Activated naive CD8-positive, alpha-beta T cell treated with anti-CD3 and anti-CD28 coated beads, Interleukin-2, amount 50 U/mL, for 24 hours (primary cell): ENCODE measurements at regions not wholly inside any gene's neighbourhood (a gene's known extent, or its start where the extent isn't known, plus 50 kb on each side); places are given as distances from the start of the nearest gene placed in this dataset.
"Not testable (repeated sequence)": the region's sequence is repeated elsewhere in the genome, so short reads cannot be mapped to it uniquely, and the experiment has no call there.

ENCODE experiments used
- ATAC-seq: fragments of 150-1000 bp; cut with Tn5 transposase; one replicate; pipeline ENCODE4 v1.10.0; 2021
- DNase-seq: peaks from one replicate; pipeline ENCODE4 v3.0.0; 2021
- H3K27ac Mint-ChIP-seq: one replicate; pipeline ENCODE4 v1.8.0; 2021; ENCODE audit warnings: mild to moderate bottlenecking, mixed read lengths
- H3K27me3 Mint-ChIP-seq: one replicate; pipeline ENCODE4 v1.8.0; 2021; ENCODE audit warnings: mixed read lengths
- H3K36me3 Mint-ChIP-seq: one replicate; pipeline ENCODE4 v1.8.0; 2021; ENCODE audit warnings: low read depth, mixed read lengths
- H3K4me1 Mint-ChIP-seq: one replicate; pipeline ENCODE4 v1.8.0; 2021; ENCODE audit warnings: mixed read lengths
- H3K4me3 Mint-ChIP-seq: one replicate; pipeline ENCODE4 v1.8.0; 2021; ENCODE audit warnings: mild to moderate bottlenecking, moderate library complexity, mixed read lengths
- H3K9me3 Mint-ChIP-seq: one replicate; pipeline ENCODE4 v1.8.0; 2021; ENCODE audit warnings: mixed read lengths

DNA sequence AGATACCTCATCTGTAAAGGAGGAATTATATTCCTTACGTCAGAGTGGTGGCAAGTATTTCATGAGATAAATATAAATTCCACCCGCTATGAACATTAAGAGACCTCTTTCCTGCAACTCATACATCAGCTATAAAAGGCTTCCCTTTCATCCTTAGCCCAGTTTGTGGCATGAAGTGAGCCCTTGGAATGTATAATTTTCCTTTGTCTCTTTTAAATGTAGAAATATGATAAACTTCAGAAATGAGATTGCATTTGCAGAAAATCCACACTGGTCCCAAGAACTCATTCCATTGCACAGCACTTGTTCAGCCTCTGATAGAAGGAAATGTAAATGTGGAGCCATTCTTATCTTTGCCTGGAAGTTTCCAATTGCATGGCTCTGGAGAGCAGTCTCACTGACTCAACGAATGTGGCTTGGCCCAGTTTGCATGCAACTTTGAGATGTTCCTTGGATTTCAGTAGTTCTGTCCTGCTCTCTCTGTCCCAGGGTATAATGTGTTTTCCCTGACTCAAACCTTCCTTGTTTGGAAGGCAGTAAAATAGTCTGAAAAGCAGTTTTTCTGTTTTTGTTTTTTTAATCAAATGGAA, 746.4 kb downstream of the CDH11 start:
- H3K4me1 Mint-ChIP-seq = no peaks in the 10 kb centered on the region
- no peak overlapping the region for H3K27ac Mint-ChIP-seq
- peaks cover 22% of the 10 kb centered on the region for H3K9me3 Mint-ChIP-seq
- no peak overlapping the region for H3K4me3 Mint-ChIP-seq
- H3K27me3 Mint-ChIP-seq = no peaks in the 10 kb centered on the region
- no peaks in the 10 kb centered on the region for H3K36me3 Mint-ChIP-seq
- no peak for DNase-seq
- no peak for ATAC-seq

DNA sequence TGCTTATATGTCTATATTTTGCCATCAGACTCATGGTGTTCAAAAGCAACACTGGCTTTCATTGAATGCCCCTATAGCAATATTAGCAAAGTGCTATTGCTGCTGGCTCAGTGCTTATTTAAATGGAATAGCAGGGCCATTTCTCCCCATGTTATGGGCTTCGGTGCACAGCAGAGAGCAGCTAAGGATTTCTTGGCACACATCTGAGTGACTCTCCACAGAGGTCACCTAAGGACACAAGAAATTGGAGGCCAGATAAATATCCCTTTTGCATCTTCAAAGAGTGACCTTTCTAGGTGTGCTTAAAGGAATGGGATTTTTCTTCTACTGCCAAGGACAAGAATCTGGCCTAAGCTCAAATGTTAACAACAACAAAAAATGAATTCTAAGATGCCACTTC, 751.8 kb downstream of the CDH11 start:
- no peak overlapping the region for H3K27ac Mint-ChIP-seq
- no peak for ATAC-seq
- no peaks in the 10 kb centered on the region for H3K27me3 Mint-ChIP-seq
- H3K36me3 Mint-ChIP-seq = no peaks in the 10 kb centered on the region
- H3K4me1 Mint-ChIP-seq = no peaks in the 10 kb centered on the region
- no peak overlapping the region for H3K4me3 Mint-ChIP-seq
- peaks cover 10% of the 10 kb centered on the region for H3K9me3 Mint-ChIP-seq
- no peak for DNase-seq

DNA sequence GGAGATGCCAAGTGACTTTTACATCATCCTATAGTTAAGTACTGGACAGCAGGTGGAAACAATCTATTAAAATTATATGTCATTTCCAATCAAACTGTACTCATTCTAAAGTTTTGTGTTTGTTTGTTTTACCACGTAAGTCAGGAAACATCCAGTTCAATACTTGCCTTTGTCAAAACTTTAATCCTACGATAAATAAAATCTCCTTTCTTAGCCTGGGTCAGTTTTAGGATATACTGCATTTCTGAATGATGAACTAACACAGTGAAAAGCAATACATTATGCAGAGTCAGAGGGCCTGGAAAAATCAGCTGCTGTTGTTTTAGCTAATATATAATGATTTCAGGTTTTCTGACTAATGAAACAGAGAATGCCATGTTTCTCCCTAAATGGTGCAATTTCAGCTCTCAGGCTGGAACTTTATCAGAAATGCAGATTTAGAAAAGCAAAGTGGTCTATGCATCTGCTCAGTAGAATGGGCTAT, 756.4 kb downstream of the CDH11 start:
- Mint-ChIP-seq H3K27ac (no peak overlapping the region), H3K9me3 (peaks cover 10% of the 10 kb centered on the region), H3K27me3 (no peaks in the 10 kb centered on the region), H3K4me1 (no peaks in the 10 kb centered on the region), H3K4me3 (no peak overlapping the region), H3K36me3 (no peaks in the 10 kb centered on the region)
- ATAC-seq (no peak), DNase-seq (no peak)

DNA sequence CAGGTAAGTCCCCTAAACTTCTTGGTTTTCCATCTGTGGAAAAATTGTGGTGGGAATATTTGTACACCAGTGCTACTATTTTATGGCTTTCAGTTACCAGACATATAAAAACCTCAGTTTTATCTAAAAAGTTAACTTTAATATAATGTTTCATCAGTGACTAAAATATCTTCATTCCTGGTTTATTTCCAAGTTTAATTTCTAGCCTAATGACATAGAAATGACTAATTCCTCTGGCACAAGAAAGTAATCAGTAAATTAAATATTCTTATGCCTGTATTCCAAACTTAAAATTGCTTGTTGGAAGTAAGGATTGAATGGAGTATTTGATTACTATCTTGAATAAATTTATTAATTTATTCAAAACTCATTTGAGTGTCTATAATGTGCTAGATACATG, 757.0 kb downstream of the CDH11 start:
- DNase-seq (no peak), ATAC-seq (no peak)
- Mint-ChIP-seq H3K4me1 (no peaks in the 10 kb centered on the region), H3K27ac (no peak overlapping the region), H3K36me3 (no peaks in the 10 kb centered on the region), H3K9me3 (peaks cover 15% of the 10 kb centered on the region), H3K27me3 (no peaks in the 10 kb centered on the region), H3K4me3 (no peak overlapping the region)

DNA sequence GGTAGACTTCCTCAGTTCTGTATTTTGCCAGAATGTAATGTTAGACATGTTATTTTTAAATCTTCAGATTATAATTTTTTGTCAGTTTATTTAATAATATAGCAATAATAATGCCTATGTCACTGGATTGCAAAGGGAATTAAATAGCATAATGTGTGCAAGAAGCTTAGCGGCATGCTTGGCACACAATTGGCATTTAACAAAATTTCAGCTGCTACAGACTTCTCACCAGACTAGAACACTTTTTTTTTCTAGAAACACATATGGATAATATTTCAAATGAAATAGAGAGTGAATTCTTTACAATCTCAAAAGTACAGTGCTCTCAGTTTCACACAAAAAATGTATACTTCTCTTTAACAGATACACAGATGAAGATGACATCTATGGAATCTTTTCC, 757.4 kb downstream of the CDH11 start:
- Mint-ChIP-seq H3K4me3 (no peak overlapping the region), H3K27ac (no peak overlapping the region), H3K27me3 (no peaks in the 10 kb centered on the region), H3K36me3 (no peaks in the 10 kb centered on the region), H3K9me3 (peaks cover 15% of the 10 kb centered on the region), H3K4me1 (no peaks in the 10 kb centered on the region)
- DNase-seq (no peak), ATAC-seq (no peak)

DNA sequence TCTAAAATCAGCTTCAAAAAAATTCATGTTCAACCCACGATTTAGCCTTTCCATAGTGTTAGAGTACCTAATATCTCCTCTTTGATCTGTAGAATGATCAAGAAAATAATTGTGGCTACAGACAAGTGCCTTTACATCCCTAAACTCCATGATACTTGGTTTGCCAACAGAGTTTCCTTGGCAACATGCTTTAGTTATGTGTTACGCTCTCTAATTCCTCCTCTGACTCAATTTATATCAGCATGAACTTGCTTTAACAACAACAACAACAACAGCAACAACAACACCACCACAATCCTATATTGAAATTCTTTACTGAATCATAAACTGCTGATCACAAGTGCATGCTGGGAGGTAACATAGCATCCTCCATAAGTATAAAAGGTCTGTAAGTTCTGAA, 757.8 kb downstream of the CDH11 start:
- H3K9me3 Mint-ChIP-seq = peaks cover 15% of the 10 kb centered on the region
- no peak for DNase-seq
- no peaks in the 10 kb centered on the region for H3K4me1 Mint-ChIP-seq
- no peak overlapping the region for H3K4me3 Mint-ChIP-seq
- H3K27ac Mint-ChIP-seq = no peak overlapping the region
- no peaks in the 10 kb centered on the region for H3K36me3 Mint-ChIP-seq
- no peak for ATAC-seq
- no peaks in the 10 kb centered on the region for H3K27me3 Mint-ChIP-seq

DNA sequence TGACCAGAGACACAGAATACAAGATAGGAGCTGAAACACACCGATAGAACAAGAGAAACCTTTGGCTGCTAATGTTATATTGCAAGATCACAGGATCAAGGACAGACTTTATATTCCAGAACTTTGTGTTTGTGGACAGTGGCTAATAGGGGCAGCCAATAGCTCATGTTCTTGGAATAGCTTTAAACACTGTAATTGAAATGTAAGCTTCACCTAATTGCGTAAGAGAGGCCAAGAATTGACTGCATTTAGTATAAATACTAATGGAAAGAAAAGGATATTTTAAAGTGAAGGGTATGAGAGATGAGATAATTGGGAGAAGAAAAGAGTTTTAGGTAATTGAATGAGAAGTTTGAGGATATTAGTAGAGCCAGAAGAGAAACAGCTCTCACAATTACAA, 758.8 kb downstream of the CDH11 start:
- no peaks in the 10 kb centered on the region for H3K4me1 Mint-ChIP-seq
- peaks cover 15% of the 10 kb centered on the region for H3K9me3 Mint-ChIP-seq
- ATAC-seq (no peak), DNase-seq (no peak)
- no peak overlapping the region for H3K27ac Mint-ChIP-seq
- H3K36me3 Mint-ChIP-seq = no peaks in the 10 kb centered on the region
- no peaks in the 10 kb centered on the region for H3K27me3 Mint-ChIP-seq
- H3K4me3 Mint-ChIP-seq = no peak overlapping the region

DNA sequence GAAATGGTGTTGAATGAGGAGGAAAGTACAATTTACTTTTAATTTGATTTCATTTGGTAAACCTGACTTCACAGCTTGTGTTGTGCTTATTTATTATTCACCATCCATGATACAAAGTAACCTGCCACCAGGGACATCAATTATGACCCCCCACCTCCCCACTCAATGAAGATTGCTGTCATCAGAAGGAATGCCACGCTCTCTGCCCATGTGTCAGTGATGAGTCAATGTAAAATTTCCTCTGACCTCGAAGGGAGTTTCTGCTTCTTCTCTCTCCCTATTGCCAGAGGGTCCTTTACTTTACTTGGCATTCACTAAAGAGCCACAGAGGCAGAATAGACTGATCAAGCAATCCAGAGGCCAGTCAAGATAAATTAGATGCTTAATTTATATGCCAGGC, 759.7 kb downstream of the CDH11 start:
- no peak for ATAC-seq
- Mint-ChIP-seq H3K4me3 (no peak overlapping the region), H3K27ac (no peak overlapping the region), H3K9me3 (peaks cover 15% of the 10 kb centered on the region), H3K27me3 (no peaks in the 10 kb centered on the region), H3K36me3 (no peaks in the 10 kb centered on the region), H3K4me1 (no peaks in the 10 kb centered on the region)
- DNase-seq = no peak

DNA sequence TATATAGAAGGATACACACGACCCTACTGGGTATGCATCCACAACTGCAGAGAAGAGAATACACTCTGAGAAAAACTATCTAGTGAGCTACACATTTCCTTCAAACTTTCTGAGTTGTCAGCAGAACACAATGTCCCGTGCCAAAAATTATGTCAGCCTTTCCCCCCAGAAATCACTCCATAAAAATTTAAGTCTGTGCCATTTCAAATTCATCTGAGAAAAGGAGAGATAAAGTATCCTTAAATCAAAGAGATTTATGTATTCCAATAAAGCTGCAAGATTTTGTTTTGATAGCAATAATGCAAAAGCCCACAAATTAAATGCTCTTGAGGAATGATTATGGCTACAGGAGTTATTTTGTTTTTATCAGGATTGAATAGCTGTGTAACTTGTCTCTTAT, 760.1 kb downstream of the CDH11 start:
- H3K9me3 Mint-ChIP-seq = peaks cover 15% of the 10 kb centered on the region

DNA sequence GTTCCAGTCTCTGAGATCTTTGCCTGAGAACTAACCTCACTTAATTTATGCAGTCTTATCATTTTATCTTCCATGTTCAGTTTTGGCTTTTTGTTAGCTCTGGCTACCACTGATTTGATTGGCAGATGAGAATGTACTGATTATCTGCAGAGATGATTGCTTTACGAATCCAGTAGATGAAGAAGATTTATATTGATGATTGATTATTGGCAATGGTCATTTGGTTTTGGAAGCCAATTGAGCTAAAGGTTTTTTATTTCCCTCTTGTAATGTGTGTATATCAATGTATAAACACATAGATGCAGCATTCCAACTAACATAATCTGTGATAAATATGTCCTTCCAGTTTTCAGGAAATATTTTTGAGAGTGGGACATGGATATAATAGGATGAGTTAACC, 763.6 kb downstream of the CDH11 start:
- H3K4me3 Mint-ChIP-seq = no peak overlapping the region
- H3K4me1 Mint-ChIP-seq = no peaks in the 10 kb centered on the region
- peaks cover 19% of the 10 kb centered on the region for H3K9me3 Mint-ChIP-seq
- H3K27me3 Mint-ChIP-seq = no peaks in the 10 kb centered on the region
- H3K27ac Mint-ChIP-seq = no peak overlapping the region
- no peak for ATAC-seq
- no peak for DNase-seq
- no peaks in the 10 kb centered on the region for H3K36me3 Mint-ChIP-seq

More for the DNA sequence above, 760.1 kb downstream of the CDH11 start:
- no peaks in the 10 kb centered on the region for H3K27me3 Mint-ChIP-seq
- no peaks in the 10 kb centered on the region for H3K4me1 Mint-ChIP-seq
- no peak for DNase-seq
- no peak for ATAC-seq
- no peak overlapping the region for H3K27ac Mint-ChIP-seq
- no peak overlapping the region for H3K4me3 Mint-ChIP-seq
- no peaks in the 10 kb centered on the region for H3K36me3 Mint-ChIP-seq

DNA sequence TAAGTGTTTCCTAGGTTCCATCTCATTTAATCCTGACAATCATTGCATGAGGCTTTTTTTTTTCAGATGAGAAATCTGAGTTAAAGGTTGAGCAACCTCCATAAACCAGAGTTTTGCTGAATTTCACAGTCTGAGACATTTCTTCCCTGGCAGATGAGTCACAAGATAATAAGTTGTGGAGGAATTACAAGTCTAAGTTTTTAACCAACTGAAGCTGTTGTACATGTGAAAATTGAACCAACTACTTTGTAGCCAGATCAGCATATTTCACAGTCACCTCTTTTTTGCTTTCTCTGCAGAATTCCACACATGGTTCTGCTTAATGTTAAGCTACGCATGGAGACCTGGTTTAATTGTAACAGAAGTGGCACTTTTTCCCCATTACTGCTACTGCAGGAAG, 765.6 kb downstream of the CDH11 start:
- no peak overlapping the region for H3K27ac Mint-ChIP-seq
- H3K36me3 Mint-ChIP-seq = no peaks in the 10 kb centered on the region
- no peaks in the 10 kb centered on the region for H3K27me3 Mint-ChIP-seq
- DNase-seq = no peak
- H3K4me3 Mint-ChIP-seq = no peak overlapping the region
- H3K9me3 Mint-ChIP-seq = peaks cover 16% of the 10 kb centered on the region
- no peaks in the 10 kb centered on the region for H3K4me1 Mint-ChIP-seq
- ATAC-seq = no peak

DNA sequence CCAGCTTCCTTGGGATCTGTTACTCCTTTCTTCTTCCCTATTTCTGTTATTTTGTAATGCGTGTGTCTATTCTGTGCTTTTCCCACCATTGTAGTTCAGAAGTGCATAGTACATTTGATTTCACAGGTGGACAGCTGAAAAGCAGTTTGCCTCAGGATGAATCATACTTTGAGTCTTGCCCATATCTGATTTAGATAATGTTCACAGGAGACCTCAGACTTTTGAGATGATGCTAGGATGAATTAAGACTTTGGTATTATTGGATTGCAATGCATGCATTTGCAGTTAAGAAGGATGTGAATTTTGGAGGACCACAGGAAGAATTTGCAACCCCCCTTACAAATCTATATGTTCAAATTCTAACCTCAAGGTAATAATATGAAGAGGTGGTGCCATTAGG, 769.6 kb downstream of the CDH11 start:
- ATAC-seq = no peak
- Mint-ChIP-seq H3K27ac (no peak overlapping the region), H3K4me3 (no peak overlapping the region), H3K4me1 (no peaks in the 10 kb centered on the region), H3K9me3 (peaks cover 12% of the 10 kb centered on the region), H3K27me3 (no peaks in the 10 kb centered on the region), H3K36me3 (no peaks in the 10 kb centered on the region)
- DNase-seq = no peak

DNA sequence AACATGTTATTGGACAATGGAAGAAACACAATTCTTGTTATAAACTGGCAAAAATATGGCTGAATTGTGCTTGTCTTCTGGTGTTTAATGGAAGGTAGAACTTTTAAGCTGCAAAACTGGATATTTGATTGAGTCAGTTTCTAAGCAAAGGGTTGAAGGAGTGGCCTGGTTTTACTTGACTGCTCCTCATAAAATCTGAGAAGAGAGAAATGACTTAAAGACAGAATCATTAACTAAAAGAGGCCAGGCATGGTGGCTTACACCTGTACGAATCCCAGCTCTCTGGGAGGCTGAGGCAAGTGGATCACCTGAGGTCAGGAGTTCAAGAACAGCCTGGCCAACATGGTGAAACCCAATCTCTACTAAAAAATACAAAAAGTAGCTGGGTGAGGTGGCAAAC, 770.7 kb downstream of the CDH11 start:
- no peak for ATAC-seq
- no peak for DNase-seq
- H3K4me3 Mint-ChIP-seq = no peak overlapping the region
- peaks cover 9% of the 10 kb centered on the region for H3K9me3 Mint-ChIP-seq
- no peak overlapping the region for H3K27ac Mint-ChIP-seq
- H3K27me3 Mint-ChIP-seq = no peaks in the 10 kb centered on the region
- H3K4me1 Mint-ChIP-seq = no peaks in the 10 kb centered on the region
- no peaks in the 10 kb centered on the region for H3K36me3 Mint-ChIP-seq

DNA sequence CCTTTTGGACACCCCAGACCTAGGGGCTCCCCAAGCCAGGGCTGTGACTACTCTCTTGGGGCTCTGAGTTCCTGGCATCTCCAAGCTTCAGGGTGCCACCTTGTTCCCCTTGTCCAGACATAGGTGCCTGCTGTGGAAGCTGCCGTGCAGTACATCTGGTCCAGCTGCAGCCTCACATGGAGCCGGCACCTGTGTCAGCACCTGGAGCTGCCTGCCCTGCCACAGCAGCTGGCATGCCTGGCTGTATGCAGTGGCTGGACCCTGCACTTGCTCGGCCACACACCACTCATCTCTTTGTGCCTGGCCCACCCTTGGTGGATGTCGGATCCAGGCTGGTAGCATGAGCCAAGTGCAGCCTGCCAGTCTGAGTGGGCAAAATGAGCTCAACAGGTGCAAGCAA, 775.8 kb downstream of the CDH11 start:
- ATAC-seq (no peak), DNase-seq (no peak)
- Mint-ChIP-seq H3K27ac (no peak overlapping the region), H3K27me3 (no peaks in the 10 kb centered on the region), H3K36me3 (no peaks in the 10 kb centered on the region), H3K4me1 (no peaks in the 10 kb centered on the region), H3K4me3 (no peak overlapping the region), H3K9me3 (peaks cover 11% of the 10 kb centered on the region)

DNA sequence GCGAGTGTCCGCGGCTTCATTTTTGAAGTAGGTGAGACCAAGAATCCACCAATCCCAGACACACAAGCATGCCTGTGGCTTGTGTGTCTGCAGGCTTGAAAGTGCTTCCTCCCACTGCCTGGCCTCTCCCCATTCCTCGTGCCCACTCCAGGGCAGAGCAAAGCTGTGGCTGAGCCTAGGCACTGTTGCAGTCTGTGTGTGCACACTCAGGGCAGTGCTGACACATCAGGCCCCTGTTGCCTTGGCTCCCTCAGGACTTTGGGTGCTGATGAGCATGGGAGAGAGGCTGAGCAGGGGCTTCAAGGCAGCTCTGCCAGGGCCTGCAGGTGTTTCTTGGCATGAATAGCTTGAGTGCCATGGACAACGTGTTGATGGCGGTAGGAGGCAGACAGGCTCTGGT, 776.7 kb downstream of the CDH11 start:
- ATAC-seq = no peak
- Mint-ChIP-seq H3K4me3 (no peak overlapping the region), H3K27ac (no peak overlapping the region), H3K27me3 (no peaks in the 10 kb centered on the region), H3K36me3 (no peaks in the 10 kb centered on the region), H3K4me1 (no peaks in the 10 kb centered on the region), H3K9me3 (peaks cover 12% of the 10 kb centered on the region)
- no peak for DNase-seq

DNA sequence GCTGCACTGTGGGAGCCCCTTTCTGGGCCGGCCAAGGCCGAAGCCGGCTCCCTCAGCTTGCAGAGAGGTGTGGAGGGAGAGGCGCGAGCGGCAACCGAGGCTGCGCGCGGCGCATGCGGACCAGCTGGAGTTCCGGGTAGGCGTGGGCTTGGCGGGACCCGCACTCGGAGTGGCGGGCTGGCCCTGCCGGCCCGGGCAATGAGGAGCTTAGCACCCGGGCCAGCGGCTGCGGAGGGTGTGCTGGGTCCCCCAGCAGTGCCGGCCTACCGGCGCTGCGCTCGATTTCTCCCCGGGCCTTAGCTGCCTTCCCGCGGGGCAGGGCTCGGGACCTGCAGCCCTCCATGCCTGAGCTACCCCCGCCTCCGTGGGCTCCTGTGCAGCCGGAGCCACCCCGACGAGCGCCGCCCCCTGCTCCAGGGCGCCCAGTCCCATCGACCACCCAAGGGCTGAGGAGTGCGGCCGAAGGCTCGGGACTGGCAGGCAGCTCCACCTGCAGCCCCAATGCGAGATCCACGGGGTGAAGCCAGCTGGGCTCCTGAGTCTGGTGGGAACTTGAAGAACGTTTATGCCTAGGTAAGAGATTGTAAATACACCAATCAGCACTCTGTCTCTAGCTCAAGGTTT, 777.9 kb downstream of the CDH11 start:
- ATAC-seq, H3K4me3 Mint-ChIP-seq, H3K27me3 Mint-ChIP-seq, H3K36me3 Mint-ChIP-seq, H3K27ac Mint-ChIP-seq, H3K4me1 Mint-ChIP-seq, DNase-seq: not testable (repeated sequence)
- peaks cover 21% of the 10 kb centered on the region for H3K9me3 Mint-ChIP-seq
